ENCODE measurements at regions not wholly inside any gene's neighbourhood (a gene's known extent, or its start where the extent isn't known, plus 50 kb on each side); places are given as distances from the start of the nearest gene placed in this dataset.

DNA sequence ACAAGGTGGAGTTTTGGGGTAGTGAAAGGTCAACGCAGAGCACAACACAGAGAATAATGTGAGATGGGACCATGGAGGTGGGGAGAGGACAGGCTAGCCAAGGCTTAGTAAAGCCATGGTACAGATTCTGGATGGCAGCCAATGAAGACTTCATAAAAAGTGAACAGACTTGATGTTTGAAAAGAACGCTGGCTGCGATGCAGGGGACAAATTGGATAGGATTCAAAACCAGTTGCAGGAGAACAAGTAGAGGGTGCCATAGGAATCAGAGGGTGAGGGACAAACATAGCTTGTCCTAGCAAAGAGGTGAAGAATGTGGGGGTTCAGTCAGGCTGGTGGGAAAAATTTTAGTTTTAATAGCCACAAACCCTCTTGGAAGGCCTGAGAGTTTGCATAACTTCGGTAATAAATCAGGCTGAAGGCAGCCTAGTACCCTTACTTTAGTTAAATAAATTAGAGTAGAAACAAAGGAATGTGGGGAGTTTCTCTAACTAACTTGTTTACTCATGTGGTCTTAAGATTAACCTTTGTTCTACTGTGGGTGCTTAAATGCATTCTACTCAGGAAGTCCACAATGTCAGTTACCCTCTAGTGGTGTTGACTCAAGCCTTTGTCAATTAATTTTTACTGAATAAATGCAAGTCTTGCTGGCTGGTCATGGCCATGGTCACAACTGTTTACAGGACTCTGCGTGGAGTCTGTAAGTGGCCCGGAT, 216.4 kb downstream of the C6orf118 start:
- Histone ChIP-seq H2AFZ (ENCODE audit: low read depth, low read length, poor library complexity, severe bottlenecking) (no peak overlapping the region), H3K27ac (ENCODE audit: low read depth, low read length) (no peak overlapping the region), H3K79me2 (ENCODE audit: insufficient read depth, low read length) (no peaks in the 10 kb centered on the region), H3K4me2 (ENCODE audit: low read length) (no peak overlapping the region), H3K9ac (ENCODE audit: low read length) (no peak overlapping the region), H3K9me2 (ENCODE audit: insufficient read depth) (no peaks in the 10 kb centered on the region), H3K4me1 (ENCODE audit: control insufficient read depth in 1 of 2, insufficient read depth in 2 of 2, low read length in 2 of 2) (no peaks in the 10 kb centered on the region), H3K4me3 (replicated peaks in 1 of 2; ENCODE audit: low read depth in 1 of 2, low read length in 2 of 2) (no peak overlapping the region), H3K36me3 (ENCODE audit: control insufficient read depth in 1 of 2, insufficient read depth in 2 of 2, low read length in 2 of 2) (no peaks in the 10 kb centered on the region), H3K27me3 (ENCODE audit: insufficient read depth, low read length) (no peaks in the 10 kb centered on the region), H3K9me3 (ENCODE audit: control insufficient read depth in 1 of 2, insufficient read depth in 1 of 2, low read depth in 1 of 2, low read length in 2 of 2) (peaks cover 4 to 11% of the 10 kb centered on the region in 2 experiments; a peak in 3 of 4 replicates), H4K20me1 (ENCODE audit: insufficient read depth) (no peaks in the 10 kb centered on the region; the same call in 1 of the 2 replicates)
- CTCF ChIA-PET: no interaction called here
- RAD21 ChIA-PET (ENCODE audit: low non-redundant PET in 1 of 2, low total read pairs in 2 of 2, uncharacterized antibody in 2 of 2, unreplicated experiment in 2 of 2): no interaction called here
- intact Hi-C loops (cut with micrococcal nuclease): no loop called here
- BruUV-seq (replicated peaks): no TSS peak
- no peak for ATAC-seq
- DNase-seq (ENCODE audit: low read depth, low spot score): no peak
- TF ChIP-seq FOSL1 (IDR thresholded peaks at IDR 0.05; ENCODE audit: low read depth) (no peak), ZBTB33 (IDR thresholded peaks at IDR 0.05; ENCODE audit: extremely low read depth, insufficient replicate concordance, low read length) (no peak), POLR2A (IDR thresholded peaks at IDR 0.05; ENCODE audit: borderline replicate concordance, extremely low read depth, insufficient read depth, insufficient read length) (no peak), CEBPB (IDR thresholded peaks at IDR 0.05; ENCODE audit: low read depth) (no peak), CBX3 (IDR thresholded peaks at IDR 0.05; ENCODE audit: low read depth) (no peak)
- TF ChIP-seq, protein P1, sequence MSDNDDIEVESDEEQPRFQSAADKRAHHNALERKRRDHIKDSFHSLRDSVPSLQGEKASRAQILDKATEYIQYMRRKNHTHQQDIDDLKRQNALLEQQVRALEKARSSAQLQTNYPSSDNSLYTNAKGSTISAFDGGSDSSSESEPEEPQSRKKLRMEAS (IDR thresholded peaks at IDR 0.05): no peak
- POLR2A ChIA-PET: no interaction called here
